ENCODE measurements at regions not wholly inside any gene's neighbourhood (a gene's known extent, or its start where the extent isn't known, plus 50 kb on each side); places are given as distances from the start of the nearest gene placed in this dataset.

- peak; percentile 91 for DNase-seq (ENCODE audit: low spot score)
- Histone ChIP-seq H3K4me2 (no peak overlapping the region), H3K27me3 (peaks cover 16% of the 10 kb centered on the region), H3K9me3 (ENCODE audit: low read depth) (no peaks in the 10 kb centered on the region), H3K27ac (no peak overlapping the region), H3K4me1 (ENCODE audit: insufficient read depth) (peaks cover 9% of the 10 kb centered on the region), H3K79me2 (no peaks in the 10 kb centered on the region), H3K4me3 (no peak overlapping the region), H3K9me2 (replicated peaks; ENCODE audit: insufficient read depth) (no peaks in the 10 kb centered on the region), H3K36me3 (replicated peaks; ENCODE audit: insufficient read depth, low read depth) (no peaks in the 10 kb centered on the region), H4K20me1 (ENCODE audit: insufficient read depth, poor library complexity, severe bottlenecking) (no peaks in the 10 kb centered on the region), H2AFZ (no peak overlapping the region)
- WGBS (ENCODE audit: low lambda C conversion rate, missing lambda C conversion rate) = 45% methylated on average over 14 of the region's 14 CpGs
- TF ChIP-seq EZH2phosphoT487 (IDR thresholded peaks at IDR 0.05; ENCODE audit: low read depth, severe bottlenecking, unreplicated experiment) = no peak
- TF ChIP-seq CTCF (IDR thresholded peaks at IDR 0.05; ENCODE audit: poor library complexity) = peak; percentile 82
- no peak for TF ChIP-seq EZH2 (IDR thresholded peaks at IDR 0.05; ENCODE audit: borderline replicate concordance)
Observed at GRCh38 chr12:4855121-4855924, 54.4 kb upstream of the KCNA1 start.

GRCh38 chr12:4856596-4856995 is 53.1 kb upstream of the KCNA1 start:
- no peaks in the 10 kb centered on the region for H3K9me2 ChIP-seq (replicated peaks; ENCODE audit: insufficient read depth)
- 87% methylated on average over 5 of the region's 5 CpGs for WGBS (ENCODE audit: low lambda C conversion rate, missing lambda C conversion rate)
- no peaks in the 10 kb centered on the region for H3K36me3 ChIP-seq (replicated peaks; ENCODE audit: insufficient read depth, low read depth)
- DNase-seq (ENCODE audit: low spot score) = no peak
- H3K27me3 ChIP-seq = peaks cover 19% of the 10 kb centered on the region
- peaks cover 9% of the 10 kb centered on the region for H3K4me1 ChIP-seq (ENCODE audit: insufficient read depth)
- no peak overlapping the region for H3K27ac ChIP-seq
- H3K9me3 ChIP-seq (ENCODE audit: low read depth) = no peaks in the 10 kb centered on the region
- no peak overlapping the region for H3K4me3 ChIP-seq
- no peaks in the 10 kb centered on the region for H3K79me2 ChIP-seq
- no peaks in the 10 kb centered on the region for H4K20me1 ChIP-seq (ENCODE audit: insufficient read depth, poor library complexity, severe bottlenecking)
- TF ChIP-seq EZH2 (IDR thresholded peaks at IDR 0.05; ENCODE audit: borderline replicate concordance) = no peak
- no peak for TF ChIP-seq CTCF (IDR thresholded peaks at IDR 0.05; ENCODE audit: poor library complexity)
- no peak for TF ChIP-seq EZH2phosphoT487 (IDR thresholded peaks at IDR 0.05; ENCODE audit: low read depth, severe bottlenecking, unreplicated experiment)
- H3K4me2 ChIP-seq = no peak overlapping the region
- H2AFZ ChIP-seq = no peak overlapping the region

DNA sequence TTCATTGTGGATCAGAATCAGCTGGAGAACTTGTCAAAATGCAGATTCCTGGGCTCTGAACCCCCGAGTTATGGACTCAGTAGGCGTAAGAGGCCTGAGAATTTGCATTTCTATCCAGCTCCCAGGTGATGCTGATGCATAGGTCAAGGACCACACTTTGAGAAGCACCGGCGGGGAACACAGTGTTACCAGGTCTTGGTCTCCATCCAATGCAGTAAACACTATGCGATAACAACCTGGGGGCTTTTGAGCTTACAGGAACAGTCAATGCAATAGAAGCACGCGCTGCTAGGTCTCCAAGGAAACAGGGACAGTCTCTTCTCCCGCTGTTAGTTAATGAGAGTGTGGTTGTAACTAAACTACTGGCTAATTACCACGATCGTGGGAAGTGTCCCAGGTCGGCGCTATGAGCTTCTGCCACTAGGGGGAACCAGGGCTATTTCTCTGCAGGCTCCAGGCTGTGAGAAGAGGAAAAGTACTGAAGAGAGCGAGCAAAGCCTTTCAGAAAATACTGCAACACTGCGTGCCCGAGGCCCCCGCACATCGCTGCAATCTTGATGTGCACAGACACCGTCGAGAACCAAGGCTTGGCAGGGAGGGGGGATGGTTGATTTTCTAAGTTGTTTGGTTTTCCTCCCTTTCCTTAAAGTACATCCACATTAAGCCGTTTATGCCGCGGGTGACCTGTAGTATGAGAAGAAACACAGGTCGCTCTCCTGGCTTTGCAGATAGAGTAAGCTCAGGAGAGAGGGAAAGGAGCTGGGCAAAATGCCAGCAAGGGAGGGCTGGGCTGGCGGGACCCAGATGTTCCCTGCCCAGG is 52.0 kb upstream of the KCNA1 start:
- Histone ChIP-seq H4K20me1 (ENCODE audit: insufficient read depth, poor library complexity, severe bottlenecking) (no peaks in the 10 kb centered on the region), H3K9me3 (ENCODE audit: low read depth) (no peaks in the 10 kb centered on the region), H3K4me2 (peak overlapping the region; percentile 82), H2AFZ (peak overlapping the region; percentile 49), H3K27me3 (peaks cover 28% of the 10 kb centered on the region), H3K9me2 (replicated peaks; ENCODE audit: insufficient read depth) (no peaks in the 10 kb centered on the region), H3K27ac (no peak overlapping the region), H3K4me3 (no peak overlapping the region), H3K79me2 (no peaks in the 10 kb centered on the region), H3K36me3 (replicated peaks; ENCODE audit: insufficient read depth, low read depth) (no peaks in the 10 kb centered on the region), H3K4me1 (ENCODE audit: insufficient read depth) (peaks cover 9% of the 10 kb centered on the region)
- peak; percentile 84 for DNase-seq (ENCODE audit: low spot score)
- TF ChIP-seq CTCF (IDR thresholded peaks at IDR 0.05; ENCODE audit: poor library complexity) = peak; percentile 82
- TF ChIP-seq EZH2 (IDR thresholded peaks at IDR 0.05; ENCODE audit: borderline replicate concordance) = no peak
- no peak for TF ChIP-seq EZH2phosphoT487 (IDR thresholded peaks at IDR 0.05; ENCODE audit: low read depth, severe bottlenecking, unreplicated experiment)
- 15% methylated on average over 24 of the region's 24 CpGs for WGBS (ENCODE audit: low lambda C conversion rate, missing lambda C conversion rate)
